K562 (cell line): ENCODE measurements at regions not wholly inside any gene's neighbourhood (a gene's known extent, or its start where the extent isn't known, plus 50 kb on each side); places are given as distances from the start of the nearest gene placed in this dataset.

Source experiments
- ATAC-seq: fragments of 200-7000 bp; cut with Tn5 transposase; 3 replicates; pipeline ENCODE4 v1.9.1; 2020; ENCODE audit warnings: moderate library complexity
- BruUV-seq: library from RNA; stranded (reverse); fragments of 400-500 nt; replicated peaks from 2 replicates; lab custom pipeline; 2021; lab: Mats Ljungman, UMichigan
- CTCF ChIA-PET: fragments of 300-600 bp; formaldehyde crosslinking; extraction: SDS; loops from one replicate; lab custom pipeline; 2021; ENCODE audit warnings: low intra/inter-chr PET ratio; lab: Yijun Ruan, JAX
- POLR2A ChIA-PET: fragments of 300-600, 350-650 bp; sonication (Branson Sonifier 250); formaldehyde crosslinking; extraction: SDS; loops from one replicate; lab custom pipeline; 2021; ENCODE audit warnings: antibody characterized with exemption, inconsistent platforms; lab: Yijun Ruan, JAX
- DNase-seq, 4 experiments: peaks; one replicate each; pipeline versions ENCODE4 v3.0.0 to v3.0.0-alpha.2; 2011 to 2018; ENCODE audit warnings: low spot score in 3 of 4, mixed read lengths in 3 of 4; ENCODE audit errors: extremely low read depth in 1 of 4
- FAIRE-seq: peaks from 2 replicates; lab custom pipeline; 2011; peaks lifted over from hg19 to GRCh38; lab: Jason Lieb, UNC
- H2AFZ ChIP-seq: 2 replicates; pipeline ENCODE4 v1.6.0; 2011; ENCODE audit warnings: low read depth, low read length, control low read depth, inconsistent platforms
- H3K27ac ChIP-seq: fragments of 200-600 bp; 3 replicates; pipeline ENCODE4 v1.8.0; 2011; ENCODE audit warnings: low read depth, mild to moderate bottlenecking, control low read depth, inconsistent platforms, low read length, moderate library complexity, mixed read lengths; ENCODE audit errors: extremely low read depth
- H3K27me3 ChIP-seq, 2 experiments: fragments of 300-600 bp in 1 of 2; 2 replicates in 1 of 2; 3 replicates in 1 of 2; pipeline versions ENCODE4 v1.6.0 to v1.8.0; 2011; ENCODE audit warnings: inconsistent platforms in 2 of 2, low read length in 2 of 2, mild to moderate bottlenecking in 1 of 2, mixed read lengths in 1 of 2, moderate library complexity in 1 of 2; ENCODE audit not compliant: control insufficient read depth in 2 of 2, insufficient read depth in 2 of 2
- H3K36me3 ChIP-seq: fragments of 300-600 bp; 3 replicates; pipeline ENCODE4 v1.8.0; 2011; ENCODE audit warnings: mild to moderate bottlenecking, low read length, inconsistent platforms; ENCODE audit not compliant: control insufficient read depth, insufficient read depth
- H3K4me1 ChIP-seq, 2 experiments: fragments of 200-600 bp in 1 of 2; replicated peaks in 1 of 2; 2 replicates in 1 of 2; 3 replicates in 1 of 2; pipeline versions ENCODE4 v1.5.1 to v1.8.0; 2011; ENCODE audit warnings: inconsistent platforms in 2 of 2, low read length in 2 of 2, mild to moderate bottlenecking in 1 of 2, mixed read lengths in 1 of 2, moderate library complexity in 1 of 2; ENCODE audit not compliant: control insufficient read depth in 2 of 2, insufficient read depth in 2 of 2
- H3K4me2 ChIP-seq: 2 replicates; pipeline ENCODE4 v1.6.1; 2011; ENCODE audit warnings: low read length, control low read depth, inconsistent platforms, mixed read lengths; ENCODE audit not compliant: insufficient read depth
- H3K4me3 ChIP-seq: fragments of 200-600 bp; sonication (generic), shearing (Covaris generic); 2 replicates; pipeline ENCODE4 v1.5.1; 2016; ENCODE audit warnings: control low read depth, inconsistent platforms
- H3K79me2 ChIP-seq: fragments of 200-600 bp; 3 replicates; pipeline ENCODE4 v1.8.0; 2011; ENCODE audit warnings: low read length, inconsistent platforms; ENCODE audit not compliant: control insufficient read depth, insufficient read depth
- H3K9ac ChIP-seq, 2 experiments: 2 replicates each; pipeline versions ENCODE4 v1.6.0 to v1.6.1; 2011; ENCODE audit warnings: low read depth in 2 of 2, low read length in 2 of 2, control low read depth in 1 of 2, inconsistent platforms in 1 of 2, mild to moderate bottlenecking in 1 of 2, mixed read lengths in 1 of 2; ENCODE audit not compliant: insufficient read depth in 1 of 2
- H3K9me1 ChIP-seq: one replicate; pipeline ENCODE4 v1.6.0; 2011; ENCODE audit warnings: inconsistent platforms, mild to moderate bottlenecking, low read length, moderate library complexity; ENCODE audit not compliant: control insufficient read depth, insufficient read depth
- H3K9me3 ChIP-seq: replicated peaks from 2 replicates; pipeline ENCODE4 v1.5.1; 2011; ENCODE audit warnings: low read depth, low read length, inconsistent platforms; ENCODE audit not compliant: control insufficient read depth, insufficient read depth
- H4K20me1 ChIP-seq: replicated peaks from 2 replicates; pipeline ENCODE4 v1.6.1; 2011; ENCODE audit warnings: low read length, inconsistent platforms, mixed read lengths; ENCODE audit not compliant: control insufficient read depth, insufficient read depth
- KDM5B ChIP-seq: fragments of 200-600 bp; sonication (generic); IDR thresholded peaks from 2 replicates; pipeline ENCODE4 v1.6.1; 2012; ENCODE audit warnings: low read depth, mild to moderate bottlenecking, moderate library complexity, low read length, control low read depth, inconsistent platforms; ENCODE audit not compliant: insufficient replicate concordance
- SIN3B ChIP-seq: fragments of 450-650 bp; IDR thresholded peaks from 2 replicates; pipeline ENCODE4 v1.6.1; 2017; ENCODE audit warnings: low read depth, mild to moderate bottlenecking, moderate library complexity
- TAF7 ChIP-seq: fragments of 450-650 bp; IDR thresholded peaks from 2 replicates; pipeline ENCODE4 v1.6.1; 2016; ENCODE audit warnings: missing genetic modification characterization, missing compliant biosample characterization
- TSHZ1 ChIP-seq: fragments of 250-450 bp; sonication (Bioruptor Pico); IDR thresholded peaks from 2 replicates; pipeline ENCODE4 v1.4.0; 2020; ENCODE audit warnings: mild to moderate bottlenecking, moderate library complexity
- ZBTB2 ChIP-seq: fragments of 450-650 bp; IDR thresholded peaks from 2 replicates; pipeline ENCODE4 v1.6.1; 2016; ENCODE audit warnings: antibody characterized with exemption
- ZNF41 ChIP-seq: fragments of 250-450 bp; sonication (Bioruptor Pico); conservative IDR thresholded peaks from 2 replicates; pipeline ENCODE4 v1.4.0; 2020; ENCODE audit warnings: mild to moderate bottlenecking
- WGBS: fragments of 100-300 bp; shearing (Covaris generic); methylation state at CpG from one replicate; pipeline ENCODE4 v1.1.6; 2016; ENCODE audit warnings: low coverage, mixed read lengths; ENCODE audit not compliant: insufficient coverage; ENCODE audit errors: missing lambda C conversion rate; 5-methylcytosine and 5-hydroxymethylcytosine counted together
- in situ Hi-C: fragments of 300-500 bp; cut with MboI; formaldehyde crosslinking; loops from 4 replicates; pipeline ENCODE4 v1.15.0; 2018; ENCODE audit warnings: inconsistent platforms, mixed read lengths
- intact Hi-C: fragments of 100-400 bp; cut with micrococcal nuclease; formaldehyde crosslinking; loops from 2 replicates; pipeline ENCODE4 v1.14.2; 2022

- TF ChIP-seq ZNF41, result no peak
- TF ChIP-seq, all 486 proteins: peak for 0
Measured at GRCh38 chr1:213335084-213335483, 284.0 kb downstream of the RPS6KC1 start (continued).

- BruUV-seq, result no TSS peak
- Histone ChIP-seq H3K4me2 (no peak overlapping the region), H3K9ac (no peak overlapping the region), H4K20me1 (no peaks in the 10 kb centered on the region), H3K9me3 (no peaks in the 10 kb centered on the region), H3K4me3 (no peak overlapping the region), H3K4me1 (no peaks in the 10 kb centered on the region), H3K27me3 (peaks cover 7 to 22% of the 10 kb centered on the region in 2 experiments), H3K9me1 (no peaks in the 10 kb centered on the region), H3K36me3 (no peaks in the 10 kb centered on the region), H2AFZ (no peak overlapping the region), H3K27ac (no peak overlapping the region), H3K79me2 (no peaks in the 10 kb centered on the region)
- CTCF ChIA-PET, result no interaction called here
- intact Hi-C loops, result no loop called here
- ATAC-seq (no peak), DNase-seq (no peak), FAIRE-seq (no peak)
- 1% methylated on average over 3 of the region's 3 CpGs for WGBS
- POLR2A ChIA-PET, result no interaction called here
- in situ Hi-C loops, result no loop called here
- TF ChIP-seq SIN3B (no peak), TAF7 (tag) (no peak), KDM5B (no peak), ZBTB2 (no peak), TSHZ1 (CRISPR knock-in tag) (no peak)
Measured at GRCh38 chr1:213337025-213337678, 286.1 kb downstream of the RPS6KC1 start.
